ENCODE measurements at regions not wholly inside any gene's neighbourhood (a gene's known extent, or its start where the extent isn't known, plus 50 kb on each side); places are given as distances from the start of the nearest gene placed in this dataset.

DNA sequence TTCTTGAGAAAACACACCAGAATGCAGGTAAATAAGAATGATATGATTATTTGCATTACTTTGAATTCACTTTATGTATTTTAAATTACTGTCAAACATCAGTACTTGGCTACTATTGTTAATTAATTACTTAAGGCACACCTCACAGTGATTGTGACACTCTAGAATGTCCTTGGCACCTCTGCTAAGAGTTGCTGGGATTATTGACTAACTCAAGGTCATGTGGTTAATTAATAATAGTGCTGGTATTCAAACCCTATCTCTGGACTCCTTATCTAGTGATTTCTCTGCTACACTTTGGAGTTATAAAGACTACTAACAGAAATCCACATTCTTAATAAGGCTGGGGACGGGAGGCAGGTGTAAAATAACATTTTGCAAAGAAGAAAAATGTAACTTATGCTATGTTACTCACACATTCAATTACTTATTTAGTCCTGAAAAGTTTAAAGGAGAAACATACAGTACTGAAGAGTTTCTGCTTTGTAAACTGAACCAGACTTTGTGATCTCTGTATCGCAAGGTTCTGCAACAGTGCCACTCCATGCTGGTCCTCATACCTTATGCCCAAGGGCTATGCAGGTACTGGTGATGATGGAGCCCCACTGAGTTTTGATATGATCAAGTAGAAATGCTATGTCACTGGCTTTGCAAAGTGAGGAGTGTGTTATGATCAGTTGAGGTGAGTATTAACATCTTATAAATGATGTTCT is 242.7 kb downstream of the MID1IP1 start:
- H3K23ac ChIP-seq (ENCODE audit: low read depth, low read length): no peak overlapping the region
- no peaks in the 10 kb centered on the region for H3K9me3 ChIP-seq (ENCODE audit: control insufficient read depth, insufficient read depth, low read length)
- H3K4me3 ChIP-seq (ENCODE audit: insufficient read depth, low read depth, low read length): no peak overlapping the region
- TF ChIP-seq RCOR1 (IDR thresholded peaks at IDR 0.05; ENCODE audit: insufficient replicate concordance, low read length) (no peak), CHD1 (IDR thresholded peaks at IDR 0.05; ENCODE audit: low read depth, low read length) (no peak), BHLHE40 (IDR thresholded peaks at IDR 0.05; ENCODE audit: low read depth, low read length) (no peak), ELK1 (IDR thresholded peaks at IDR 0.05; ENCODE audit: borderline replicate concordance, low read depth, low read length) (no peak), POLR2A (IDR thresholded peaks at IDR 0.05; ENCODE audit: low read depth, low read length) (no peak), SMC3 (IDR thresholded peaks at IDR 0.05; ENCODE audit: low read depth, low read length) (no peak), RAD21 (IDR thresholded peaks at IDR 0.05; ENCODE audit: low read length) (no peak), MAZ (IDR thresholded peaks at IDR 0.05; ENCODE audit: borderline replicate concordance, low read depth, low read length) (no peak), FOS (IDR thresholded peaks at IDR 0.05; ENCODE audit: low read depth, low read length) (no peak), NFE2L2 (IDR thresholded peaks at IDR 0.05; ENCODE audit: low read depth, low read length) (no peak), MAFK (IDR thresholded peaks at IDR 0.05; ENCODE audit: low read depth, low read length) (no peak), MXI1 (IDR thresholded peaks at IDR 0.05; ENCODE audit: borderline replicate concordance, low read depth, low read length) (no peak), RFX5 (IDR thresholded peaks at IDR 0.05; ENCODE audit: low read depth, low read length) (no peak)
- TF ChIP-seq, protein P1, sequence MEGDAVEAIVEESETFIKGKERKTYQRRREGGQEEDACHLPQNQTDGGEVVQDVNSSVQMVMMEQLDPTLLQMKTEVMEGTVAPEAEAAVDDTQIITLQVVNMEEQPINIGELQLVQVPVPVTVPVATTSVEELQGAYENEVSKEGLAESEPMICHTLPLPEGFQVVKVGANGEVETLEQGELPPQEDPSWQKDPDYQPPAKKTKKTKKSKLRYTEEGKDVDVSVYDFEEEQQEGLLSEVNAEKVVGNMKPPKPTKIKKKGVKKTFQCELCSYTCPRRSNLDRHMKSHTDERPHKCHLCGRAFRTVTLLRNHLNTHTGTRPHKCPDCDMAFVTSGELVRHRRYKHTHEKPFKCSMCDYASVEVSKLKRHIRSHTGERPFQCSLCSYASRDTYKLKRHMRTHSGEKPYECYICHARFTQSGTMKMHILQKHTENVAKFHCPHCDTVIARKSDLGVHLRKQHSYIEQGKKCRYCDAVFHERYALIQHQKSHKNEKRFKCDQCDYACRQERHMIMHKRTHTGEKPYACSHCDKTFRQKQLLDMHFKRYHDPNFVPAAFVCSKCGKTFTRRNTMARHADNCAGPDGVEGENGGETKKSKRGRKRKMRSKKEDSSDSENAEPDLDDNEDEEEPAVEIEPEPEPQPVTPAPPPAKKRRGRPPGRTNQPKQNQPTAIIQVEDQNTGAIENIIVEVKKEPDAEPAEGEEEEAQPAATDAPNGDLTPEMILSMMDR (conservative IDR thresholded peaks at IDR 0.05; ENCODE audit: low read depth, low read length): no peak
- TF ChIP-seq, protein P2, sequence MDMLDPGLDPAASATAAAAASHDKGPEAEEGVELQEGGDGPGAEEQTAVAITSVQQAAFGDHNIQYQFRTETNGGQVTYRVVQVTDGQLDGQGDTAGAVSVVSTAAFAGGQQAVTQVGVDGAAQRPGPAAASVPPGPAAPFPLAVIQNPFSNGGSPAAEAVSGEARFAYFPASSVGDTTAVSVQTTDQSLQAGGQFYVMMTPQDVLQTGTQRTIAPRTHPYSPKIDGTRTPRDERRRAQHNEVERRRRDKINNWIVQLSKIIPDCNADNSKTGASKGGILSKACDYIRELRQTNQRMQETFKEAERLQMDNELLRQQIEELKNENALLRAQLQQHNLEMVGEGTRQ (IDR thresholded peaks at IDR 0.05; ENCODE audit: low read depth, low read length): no peak
- no peak overlapping the region for H2BK20ac ChIP-seq (ENCODE audit: low read depth, low read length)
- DNase-seq (no peak), ATAC-seq (ENCODE audit: low read depth) (no peak)
- H2AFZ ChIP-seq (replicated peaks; ENCODE audit: low read length, poor library complexity): no peak overlapping the region
- H3K14ac ChIP-seq (replicated peaks; ENCODE audit: low read depth, low read length): no peak overlapping the region
- no peak overlapping the region for H3K9ac ChIP-seq (ENCODE audit: low read depth, low read length)
- no peak overlapping the region for H4K5ac ChIP-seq (ENCODE audit: low read depth, low read length)
- H3K4ac ChIP-seq (ENCODE audit: low read depth, low read length): no peak overlapping the region
- no peak overlapping the region for H3K18ac ChIP-seq (ENCODE audit: low read depth, low read length)
- H4K8ac ChIP-seq (ENCODE audit: low read depth in 2 of 2, low read length in 2 of 2): no peak overlapping the region
- intact Hi-C loops (cut with micrococcal nuclease): no loop called here
- no peak overlapping the region for H2AK9ac ChIP-seq (replicated peaks; ENCODE audit: low read depth, low read length, poor library complexity)
- no peak overlapping the region for H3K4me2 ChIP-seq (ENCODE audit: low read depth, low read length)
- no peak overlapping the region for H2BK5ac ChIP-seq (ENCODE audit: low read depth, low read length, poor library complexity, severe bottlenecking)
- CTCF ChIA-PET: no interaction called here
- no peaks in the 10 kb centered on the region for H4K20me1 ChIP-seq (ENCODE audit: insufficient read depth, low read length)
- WGBS, 2 experiments (ENCODE audit: extremely low coverage in 2 of 2, insufficient read length in 1 of 2): no CpG with 5 or more reads among the region's 2 CpGs
- dilution Hi-C loops (cut with HindIII; ENCODE audit: low sequenced_read_pairs, unreplicated experiment): no loop called here
- H3K27me3 ChIP-seq (ENCODE audit: control insufficient read depth, insufficient read depth, low read length): peaks cover 5% of the 10 kb centered on the region; the same call in 1 of the 2 replicates
- no peak overlapping the region for H2BK120ac ChIP-seq (ENCODE audit: low read depth, low read length)
- H3K79me1 ChIP-seq (ENCODE audit: low read depth in 1 of 2, low read length in 2 of 2): no peaks in the 10 kb centered on the region
- no peak overlapping the region for H2BK15ac ChIP-seq (ENCODE audit: low read depth, low read length)
- POLR2A ChIA-PET (ENCODE audit: unreplicated experiment): no interaction called here
- no peak overlapping the region for H2AK5ac ChIP-seq (ENCODE audit: low read depth, low read length)
- H3K27ac ChIP-seq (ENCODE audit: insufficient read depth, low read length): no peak overlapping the region
- H3K36me3 ChIP-seq (ENCODE audit: control insufficient read depth, insufficient read depth, low read length): no peaks in the 10 kb centered on the region
- H3K9me1 ChIP-seq (ENCODE audit: insufficient read depth, low read length): no peaks in the 10 kb centered on the region
- no peak overlapping the region for H4K91ac ChIP-seq (ENCODE audit: insufficient read depth, low read depth, low read length)
- no peaks in the 10 kb centered on the region for H3K4me1 ChIP-seq (ENCODE audit: control insufficient read depth, insufficient read depth, low read length)
- in situ Hi-C loops (cut with MboI; ENCODE audit: low sequenced_read_pairs): no loop called here
- BruUV-seq (replicated peaks): no TSS peak
- H3K56ac ChIP-seq (ENCODE audit: extremely low read depth, insufficient read depth, low read length): no peak overlapping the region

All from IMR-90 (cell line).